MM.1S (cell line): ENCODE measurements at regions not wholly inside any gene's neighbourhood (a gene's known extent, or its start where the extent isn't known, plus 50 kb on each side); places are given as distances from the start of the nearest gene placed in this dataset.

Experiments
- DNase-seq: peaks from one replicate; pipeline ENCODE4 v3.0.0-alpha.2; 2015
- H2AFZ ChIP-seq: fragments of 300-600 bp; sonication (generic); 2 replicates; pipeline ENCODE4 v1.6.0; 2016; ENCODE audit warnings: antibody characterized with exemption, low read length
- H3F3A ChIP-seq: fragments of 300-600 bp; sonication (generic); 2 replicates; pipeline ENCODE4 v1.6.1; 2016; ENCODE audit warnings: mild to moderate bottlenecking, antibody characterized with exemption, low read length, moderate library complexity, mixed read lengths; ENCODE audit not compliant: insufficient read depth
- H3K27ac ChIP-seq: fragments of 300-600 bp; sonication (generic); 2 replicates; pipeline ENCODE4 v1.5.1; 2016; ENCODE audit warnings: mild to moderate bottlenecking, low read length
- H3K27me3 ChIP-seq: fragments of 300-600 bp; sonication (generic); replicated peaks from 2 replicates; pipeline ENCODE4 v1.6.0; 2016; ENCODE audit warnings: low read length; ENCODE audit not compliant: insufficient read depth
- H3K36me3 ChIP-seq: fragments of 300-600 bp; sonication (generic); replicated peaks from 2 replicates; pipeline ENCODE4 v1.6.1; 2016; ENCODE audit warnings: mild to moderate bottlenecking, low read length, mixed read lengths; ENCODE audit not compliant: insufficient read depth
- H3K4me1 ChIP-seq: fragments of 300-600 bp; sonication (generic); 2 replicates; pipeline ENCODE4 v1.6.1; 2016; ENCODE audit warnings: low read length, mixed read lengths
- H3K4me2 ChIP-seq: fragments of 300-600 bp; sonication (generic); 2 replicates; pipeline ENCODE4 v1.6.0; 2016; ENCODE audit warnings: low read depth, low read length
- H3K4me3 ChIP-seq: fragments of 300-600 bp; sonication (generic); 2 replicates; pipeline ENCODE4 v1.5.1; 2016; ENCODE audit warnings: low read length, mixed read lengths
- H3K79me2 ChIP-seq: fragments of 300-600 bp; sonication (generic); 2 replicates; pipeline ENCODE4 v1.6.1; 2016; ENCODE audit warnings: mixed run types, low read length, mixed read lengths
- H3K9ac ChIP-seq: fragments of 300-600 bp; sonication (generic); 2 replicates; pipeline ENCODE4 v1.6.1; 2016; ENCODE audit warnings: low read length, mixed read lengths
- H3K9me2 ChIP-seq: fragments of 300-600 bp; sonication (generic); replicated peaks from 2 replicates; pipeline ENCODE4 v1.6.1; 2016; ENCODE audit warnings: mild to moderate bottlenecking, low read length, mixed read lengths; ENCODE audit not compliant: insufficient read depth
- H3K9me3 ChIP-seq: fragments of 300-600 bp; sonication (generic); replicated peaks from 2 replicates; pipeline ENCODE4 v1.6.1; 2016; ENCODE audit warnings: mild to moderate bottlenecking, low read length, mixed read lengths; ENCODE audit not compliant: insufficient read depth
- H4K20me1 ChIP-seq: fragments of 300-600 bp; sonication (generic); 2 replicates; pipeline ENCODE4 v1.6.1; 2016; ENCODE audit warnings: mild to moderate bottlenecking, low read length, moderate library complexity, mixed read lengths; ENCODE audit not compliant: insufficient read depth
- CTCF ChIP-seq: fragments of 300-600 bp; sonication (generic); IDR thresholded peaks from 2 replicates; pipeline ENCODE4 v1.5.1; 2016; ENCODE audit warnings: antibody characterized with exemption, low read length, mixed read lengths
- EZH2 ChIP-seq: fragments of 300-600 bp; sonication (generic); optimal IDR thresholded peaks from 2 replicates; pipeline ENCODE3; 2017; ENCODE audit warnings: low read depth, mild to moderate bottlenecking, antibody characterized with exemption, low read length, mixed read lengths
- EZH2phosphoT487 ChIP-seq: fragments of 300-600 bp; sonication (generic); IDR thresholded peaks from 2 replicates; pipeline ENCODE4 v1.6.1; 2018; ENCODE audit warnings: antibody characterized with exemption, low read length

DNA sequence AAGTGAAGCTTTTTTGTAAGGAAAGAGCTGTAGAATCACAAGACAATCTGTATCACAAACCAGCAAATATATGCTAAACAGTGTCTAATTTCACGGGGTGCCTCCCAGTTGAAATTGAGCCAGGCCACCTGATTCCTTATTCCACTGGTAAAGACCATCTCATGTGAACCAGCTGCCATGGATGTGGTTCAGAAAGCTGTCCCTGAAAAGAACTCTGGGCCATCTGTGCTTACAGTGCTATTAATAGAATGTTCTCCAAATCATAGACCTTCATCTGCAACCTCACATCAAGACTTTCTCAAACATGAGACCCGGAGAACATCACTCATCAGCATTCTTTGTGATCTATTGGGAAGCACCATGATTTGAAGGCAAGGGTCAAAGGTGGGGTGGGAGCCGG lies 89.7 kb downstream of the FBXO5 start:
- no peak overlapping the region for H3K4me2 ChIP-seq
- H3K27ac ChIP-seq: no peak overlapping the region
- H3F3A ChIP-seq: no peaks in the 10 kb centered on the region
- H3K79me2 ChIP-seq: no peaks in the 10 kb centered on the region
- H3K9me3 ChIP-seq: no peaks in the 10 kb centered on the region
- H3K4me3 ChIP-seq: no peak overlapping the region
- TF ChIP-seq CTCF (no peak), EZH2phosphoT487 (no peak), EZH2 (no peak)
- no peak for DNase-seq
- H3K9me2 ChIP-seq: no peaks in the 10 kb centered on the region
- H4K20me1 ChIP-seq: no peaks in the 10 kb centered on the region
- H2AFZ ChIP-seq: no peak overlapping the region
- H3K4me1 ChIP-seq: no peaks in the 10 kb centered on the region
- H3K27me3 ChIP-seq: no peaks in the 10 kb centered on the region
- H3K36me3 ChIP-seq: no peaks in the 10 kb centered on the region
- no peak overlapping the region for H3K9ac ChIP-seq

DNA sequence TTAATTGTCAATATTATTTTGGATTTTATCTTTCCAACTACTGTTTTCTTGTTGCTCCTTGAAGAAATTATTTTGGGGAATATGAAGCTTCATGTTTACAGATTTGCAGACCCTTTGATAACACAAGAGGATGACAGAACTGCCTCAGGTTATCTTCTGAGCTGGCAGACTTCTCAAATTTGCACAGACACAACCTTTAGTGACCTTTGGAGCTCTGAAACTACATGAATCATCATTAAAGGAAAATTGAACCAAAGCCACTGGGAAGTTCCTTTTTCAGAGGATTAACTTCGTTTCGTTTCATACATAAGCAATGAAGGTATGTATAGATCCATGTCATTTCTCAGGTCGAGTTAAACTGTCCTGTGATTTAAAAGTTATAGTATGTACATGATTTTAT lies 85.9 kb downstream of the FBXO5 start:
- TF ChIP-seq CTCF: no peak
- no peak for TF ChIP-seq EZH2
- TF ChIP-seq EZH2phosphoT487: no peak
- no peaks in the 10 kb centered on the region for H3K9me3 ChIP-seq
- no peaks in the 10 kb centered on the region for H3K27me3 ChIP-seq
- H3K79me2 ChIP-seq: no peaks in the 10 kb centered on the region
- H2AFZ ChIP-seq: no peak overlapping the region
- H3K27ac ChIP-seq: no peak overlapping the region
- DNase-seq: no peak
- no peak overlapping the region for H3K4me3 ChIP-seq
- no peak overlapping the region for H3K9ac ChIP-seq
- H3K4me1 ChIP-seq: no peaks in the 10 kb centered on the region
- no peaks in the 10 kb centered on the region for H3K36me3 ChIP-seq
- no peaks in the 10 kb centered on the region for H4K20me1 ChIP-seq
- H3F3A ChIP-seq: no peaks in the 10 kb centered on the region
- no peaks in the 10 kb centered on the region for H3K9me2 ChIP-seq
- no peak overlapping the region for H3K4me2 ChIP-seq

- Histone ChIP-seq H4K20me1 (no peaks in the 10 kb centered on the region), H3K4me2 (no peak overlapping the region), H2AFZ (no peak overlapping the region), H3K9me3 (no peaks in the 10 kb centered on the region), H3K79me2 (no peaks in the 10 kb centered on the region), H3K4me3 (no peak overlapping the region), H3K36me3 (no peaks in the 10 kb centered on the region), H3K9me2 (no peaks in the 10 kb centered on the region), H3K4me1 (no peaks in the 10 kb centered on the region), H3K27ac (no peak overlapping the region), H3K27me3 (no peaks in the 10 kb centered on the region), H3K9ac (no peak overlapping the region), H3F3A (no peaks in the 10 kb centered on the region)
- DNase-seq: peak; percentile 46
- TF ChIP-seq EZH2 (no peak), EZH2phosphoT487 (no peak), CTCF (peak; percentile 67)
Measured at GRCh38 chr6:152897807-152898399, 84.9 kb downstream of the FBXO5 start.
